GM13976 (cell line): ENCODE measurements at regions not wholly inside any gene's neighbourhood (a gene's known extent, or its start where the extent isn't known, plus 50 kb on each side); places are given as distances from the start of the nearest gene placed in this dataset.

ENCODE experiments used
- DNase-seq: peaks from one replicate; pipeline ENCODE4 v3.0.0; 2012; ENCODE audit warnings: low spot score
- in situ Hi-C: fragments of 300-500 bp; cut with MboI; formaldehyde crosslinking; loops from one replicate; pipeline ENCODE4 v1.12.0; 2022; ENCODE audit warnings: low sequenced_read_pairs, mixed read lengths, inconsistent platforms; ENCODE audit not compliant: unreplicated experiment
- TF ChIP-seq, protein P1 (sequence below): IDR thresholded peaks from 2 replicates; pipeline ENCODE4 v1.5.1; 2012; ENCODE audit warnings: borderline replicate concordance, mild to moderate bottlenecking; ENCODE audit not compliant: insufficient read depth; ENCODE audit errors: extremely low read depth, missing control alignments, control extremely low read depth

DNA sequence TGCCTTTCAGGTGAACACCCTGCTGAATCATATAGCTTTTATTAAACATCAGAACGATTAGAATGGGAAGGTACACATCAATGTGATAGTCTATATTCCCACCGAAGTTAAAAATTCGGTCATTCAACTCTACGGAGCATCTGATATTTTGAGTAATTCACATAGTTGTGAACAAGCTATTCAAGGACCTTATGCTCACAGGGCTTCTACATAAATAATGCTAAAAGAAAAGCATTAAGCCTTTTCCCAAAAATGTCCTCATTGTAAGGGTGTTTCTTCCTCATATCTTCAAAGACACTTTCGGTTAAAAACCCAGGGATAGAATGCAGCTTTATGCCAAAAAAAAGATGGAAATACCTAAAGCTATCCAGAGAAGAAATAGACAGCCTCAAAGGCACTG, 79.7 kb upstream of the EDNRA start:
- in situ Hi-C loops = no loop called here
- DNase-seq = no peak
- TF ChIP-seq, protein P1, sequence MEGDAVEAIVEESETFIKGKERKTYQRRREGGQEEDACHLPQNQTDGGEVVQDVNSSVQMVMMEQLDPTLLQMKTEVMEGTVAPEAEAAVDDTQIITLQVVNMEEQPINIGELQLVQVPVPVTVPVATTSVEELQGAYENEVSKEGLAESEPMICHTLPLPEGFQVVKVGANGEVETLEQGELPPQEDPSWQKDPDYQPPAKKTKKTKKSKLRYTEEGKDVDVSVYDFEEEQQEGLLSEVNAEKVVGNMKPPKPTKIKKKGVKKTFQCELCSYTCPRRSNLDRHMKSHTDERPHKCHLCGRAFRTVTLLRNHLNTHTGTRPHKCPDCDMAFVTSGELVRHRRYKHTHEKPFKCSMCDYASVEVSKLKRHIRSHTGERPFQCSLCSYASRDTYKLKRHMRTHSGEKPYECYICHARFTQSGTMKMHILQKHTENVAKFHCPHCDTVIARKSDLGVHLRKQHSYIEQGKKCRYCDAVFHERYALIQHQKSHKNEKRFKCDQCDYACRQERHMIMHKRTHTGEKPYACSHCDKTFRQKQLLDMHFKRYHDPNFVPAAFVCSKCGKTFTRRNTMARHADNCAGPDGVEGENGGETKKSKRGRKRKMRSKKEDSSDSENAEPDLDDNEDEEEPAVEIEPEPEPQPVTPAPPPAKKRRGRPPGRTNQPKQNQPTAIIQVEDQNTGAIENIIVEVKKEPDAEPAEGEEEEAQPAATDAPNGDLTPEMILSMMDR = no peak

DNA sequence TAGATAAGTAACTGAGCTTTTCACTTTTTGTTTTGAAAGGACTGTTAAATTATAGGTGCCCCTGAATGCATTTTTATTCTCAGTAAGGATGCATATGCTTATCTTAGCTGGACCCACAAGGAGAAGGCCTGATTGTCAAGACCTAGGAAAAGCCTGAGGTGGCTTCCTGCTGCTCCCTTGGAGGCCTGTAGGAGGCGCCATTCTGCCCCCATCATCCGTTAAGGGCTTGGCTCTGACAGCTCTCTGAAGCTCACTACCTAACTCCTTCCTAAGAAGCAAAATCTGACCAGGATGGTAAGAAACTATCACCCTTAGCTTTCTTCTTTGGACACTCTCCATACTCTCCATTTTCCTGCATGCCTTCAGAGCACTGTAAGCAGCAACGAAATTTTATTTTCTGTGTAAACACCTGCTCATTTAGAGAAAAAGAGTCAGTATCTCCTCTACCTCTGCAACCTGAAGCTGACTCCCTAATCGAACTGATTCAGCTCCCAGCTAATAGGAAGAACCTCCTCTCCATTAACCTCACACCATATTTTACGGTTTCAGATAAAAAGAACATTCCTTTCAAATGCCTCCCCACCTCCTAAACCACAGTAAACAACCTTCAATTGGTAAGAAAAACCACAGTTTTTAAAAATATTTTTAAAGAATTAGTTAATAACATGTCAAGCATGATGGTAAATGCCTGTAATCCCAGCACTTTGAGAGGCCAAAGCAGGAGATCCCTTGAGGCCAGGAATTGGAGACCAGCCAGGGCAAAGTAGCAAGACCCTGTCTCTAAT, 73.4 kb upstream of the EDNRA start:
- DNase-seq = no peak
- in situ Hi-C loops = no loop called here
- TF ChIP-seq, protein P1 = peak; percentile 32

DNA sequence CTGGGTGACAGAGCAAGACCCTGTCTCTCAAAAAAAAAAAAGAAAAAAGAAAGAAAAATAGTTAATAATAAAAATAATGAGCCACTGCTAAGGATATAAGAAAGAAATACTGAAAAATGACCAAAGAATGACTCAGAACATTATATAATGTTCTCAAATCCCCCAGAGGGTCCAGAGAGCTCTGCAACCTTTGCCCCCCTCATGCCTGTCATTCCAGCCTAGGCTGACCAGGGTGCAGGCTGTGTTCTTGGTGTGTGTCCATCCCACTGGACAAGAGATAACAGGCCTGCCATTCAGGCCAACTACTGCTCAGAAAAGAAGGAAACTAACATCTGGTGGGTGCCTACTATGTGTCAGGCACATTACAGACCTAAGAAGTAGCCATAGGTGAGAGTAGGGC, 72.7 kb upstream of the EDNRA start:
- in situ Hi-C loops = no loop called here
- DNase-seq = no peak
- TF ChIP-seq, protein P1 = no peak

DNA sequence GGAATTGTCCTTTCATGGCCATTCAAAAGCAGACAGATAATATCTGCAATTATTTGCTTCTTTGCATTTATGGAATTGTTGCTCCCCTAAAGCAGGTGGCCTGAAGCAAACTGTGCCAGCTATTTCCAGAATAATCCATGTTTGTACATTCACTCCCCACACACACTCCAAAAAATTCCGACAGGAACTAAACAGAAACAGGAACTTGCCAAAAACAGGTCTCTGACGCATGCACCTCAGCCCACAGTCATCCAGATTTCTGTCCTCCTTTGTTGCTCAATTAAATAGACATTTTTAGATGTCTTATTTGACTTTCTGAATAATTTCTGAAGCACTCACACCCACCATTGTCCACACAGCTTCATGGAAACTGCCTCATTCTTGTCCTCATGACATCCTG, 71.5 kb upstream of the EDNRA start:
- DNase-seq = no peak
- TF ChIP-seq, protein P1 = no peak
- in situ Hi-C loops = no loop called here

DNA sequence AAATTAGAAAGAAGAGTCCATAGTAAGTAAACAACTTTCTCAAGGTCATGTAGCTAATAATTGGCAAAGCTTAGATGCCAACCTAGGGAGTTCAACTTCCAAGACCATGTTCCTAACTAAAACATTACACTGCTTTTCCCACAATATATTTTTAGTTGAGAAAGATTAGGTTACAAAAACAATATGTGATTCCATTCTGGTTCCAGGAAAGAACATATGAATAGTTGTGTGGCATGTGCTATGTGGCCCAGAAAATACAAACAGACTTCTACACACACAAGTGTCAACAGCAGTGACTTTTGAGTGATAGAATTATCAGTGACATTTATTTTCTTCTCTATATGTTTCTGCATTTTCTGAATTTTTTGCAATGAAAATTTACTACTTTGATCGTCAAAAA, 62.7 kb upstream of the EDNRA start:
- DNase-seq = no peak
- TF ChIP-seq, protein P1 = no peak
- in situ Hi-C loops = no loop called here

DNA sequence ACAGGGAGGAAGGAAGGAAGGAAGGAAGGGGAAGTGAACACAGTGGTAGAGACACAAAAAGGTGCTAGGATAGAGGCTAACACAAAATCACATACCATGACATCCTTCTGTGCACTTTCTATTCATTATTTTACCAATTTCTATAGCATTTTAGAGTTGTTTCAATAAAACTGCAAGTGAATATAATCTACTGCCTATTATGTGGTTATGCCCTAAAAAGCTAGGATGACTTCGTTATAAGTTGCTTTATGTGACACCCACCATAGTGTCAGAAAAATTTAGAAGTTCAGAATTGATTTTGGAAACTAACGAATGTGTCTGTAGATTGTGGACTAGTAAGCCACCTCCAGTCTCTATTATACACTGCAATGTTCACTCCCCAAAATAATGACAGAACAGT, 59.4 kb upstream of the EDNRA start:
- no peak for DNase-seq
- in situ Hi-C loops = no loop called here
- TF ChIP-seq, protein P1 = no peak
